Lower leg skin (tissue), 3 donors: ENCODE measurements at regions not wholly inside any gene's neighbourhood (a gene's known extent, or its start where the extent isn't known, plus 50 kb on each side); places are given as distances from the start of the nearest gene placed in this dataset.
"Not testable (repeated sequence)": the region's sequence is repeated elsewhere in the genome, so short reads cannot be mapped to it uniquely, and the experiment has no call there.

Source experiments
- POLR2A ChIP-seq, 2 donors: fragments of 450-650 bp; IDR thresholded peaks; one replicate each; pipeline ENCODE4 v1.6.1; 2016 to 2017; ENCODE audit warnings: antibody characterized with exemption in 2 of 2, mild to moderate bottlenecking in 1 of 2, moderate library complexity in 1 of 2
- TF ChIP-seq, protein P1 (sequence below), 3 donors: fragments of 450-650 bp; IDR thresholded peaks; one replicate each; pipeline ENCODE4 v1.5.1; 2016; ENCODE audit warnings: antibody characterized with exemption in 3 of 3, mild to moderate bottlenecking in 3 of 3, moderate library complexity in 2 of 3

GRCh38 chr6:977226-977625 lies 284.3 kb upstream of the EXOC2 start:
- TF ChIP-seq, protein P1, sequence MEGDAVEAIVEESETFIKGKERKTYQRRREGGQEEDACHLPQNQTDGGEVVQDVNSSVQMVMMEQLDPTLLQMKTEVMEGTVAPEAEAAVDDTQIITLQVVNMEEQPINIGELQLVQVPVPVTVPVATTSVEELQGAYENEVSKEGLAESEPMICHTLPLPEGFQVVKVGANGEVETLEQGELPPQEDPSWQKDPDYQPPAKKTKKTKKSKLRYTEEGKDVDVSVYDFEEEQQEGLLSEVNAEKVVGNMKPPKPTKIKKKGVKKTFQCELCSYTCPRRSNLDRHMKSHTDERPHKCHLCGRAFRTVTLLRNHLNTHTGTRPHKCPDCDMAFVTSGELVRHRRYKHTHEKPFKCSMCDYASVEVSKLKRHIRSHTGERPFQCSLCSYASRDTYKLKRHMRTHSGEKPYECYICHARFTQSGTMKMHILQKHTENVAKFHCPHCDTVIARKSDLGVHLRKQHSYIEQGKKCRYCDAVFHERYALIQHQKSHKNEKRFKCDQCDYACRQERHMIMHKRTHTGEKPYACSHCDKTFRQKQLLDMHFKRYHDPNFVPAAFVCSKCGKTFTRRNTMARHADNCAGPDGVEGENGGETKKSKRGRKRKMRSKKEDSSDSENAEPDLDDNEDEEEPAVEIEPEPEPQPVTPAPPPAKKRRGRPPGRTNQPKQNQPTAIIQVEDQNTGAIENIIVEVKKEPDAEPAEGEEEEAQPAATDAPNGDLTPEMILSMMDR (IDR thresholded peaks at IDR 0.05): not testable (repeated sequence)
- not testable (repeated sequence) for TF ChIP-seq POLR2A (IDR thresholded peaks at IDR 0.05)
